HG02870 (cell line): ENCODE measurements at regions not wholly inside any gene's neighbourhood (a gene's known extent, or its start where the extent isn't known, plus 50 kb on each side); places are given as distances from the start of the nearest gene placed in this dataset.
A peak's percentile ranks its signal among the peaks of the same experiment; 100 is the strongest.

Source experiments
- ATAC-seq: cut with Tn5 transposase; IDR thresholded peaks from one replicate; pipeline ENCODE4 v1.9.1; 2021; ENCODE audit warnings: mild to moderate bottlenecking, moderate library complexity; ENCODE audit not compliant: unreplicated experiment

- ATAC-seq: no peak
These were observed 141.5 kb upstream of the ERCC6L2 start for GRCh38 chr9:95733741-95734666.

- no peak for ATAC-seq
These were observed 142.4 kb upstream of the ERCC6L2 start for GRCh38 chr9:95732802-95733688.

GRCh38 chr9:95731876-95732275 lies 143.6 kb upstream of the ERCC6L2 start:
- ATAC-seq: no peak

GRCh38 chr9:95729669-95730368 lies 145.7 kb upstream of the ERCC6L2 start:
- ATAC-seq: no peak

GRCh38 chr9:95729046-95729445 lies 146.4 kb upstream of the ERCC6L2 start:
- no peak for ATAC-seq

- ATAC-seq: no peak
These were observed 147.5 kb upstream of the ERCC6L2 start for GRCh38 chr9:95727947-95728520.

GRCh38 chr9:95726756-95727155 lies 148.7 kb upstream of the ERCC6L2 start:
- no peak for ATAC-seq

GRCh38 chr9:95725045-95725444 lies 150.4 kb upstream of the ERCC6L2 start:
- no peak for ATAC-seq

- ATAC-seq: peak; percentile 96
These were observed 151.1 kb upstream of the ERCC6L2 start for GRCh38 chr9:95724253-95724991.

- ATAC-seq: no peak
These were observed 153.3 kb upstream of the ERCC6L2 start for GRCh38 chr9:95722141-95722540.

- no peak for ATAC-seq
These were observed 154.4 kb upstream of the ERCC6L2 start for GRCh38 chr9:95721061-95721531.

GRCh38 chr9:95720496-95720895 lies 155.0 kb upstream of the ERCC6L2 start:
- ATAC-seq: no peak

GRCh38 chr9:95719354-95719753 lies 156.1 kb upstream of the ERCC6L2 start:
- ATAC-seq: no peak

- ATAC-seq: no peak
These were observed 157.2 kb upstream of the ERCC6L2 start for GRCh38 chr9:95718263-95718662.

- ATAC-seq: no peak
These were observed 159.5 kb upstream of the ERCC6L2 start for GRCh38 chr9:95715868-95716435.

- ATAC-seq: no peak
These were observed 165.0 kb upstream of the ERCC6L2 start for GRCh38 chr9:95710446-95710845.

GRCh38 chr9:95696701-95697100 lies 178.8 kb upstream of the ERCC6L2 start:
- no peak for ATAC-seq

GRCh38 chr9:95691435-95691834 lies 174.7 kb upstream of the PTCH1 start:
- no peak for ATAC-seq

- ATAC-seq: no peak
These were observed 172.9 kb upstream of the PTCH1 start for GRCh38 chr9:95689669-95690068.

- ATAC-seq: no peak
These were observed 167.7 kb upstream of the PTCH1 start for GRCh38 chr9:95684516-95684915.
